ENCODE measurements at regions not wholly inside any gene's neighbourhood (a gene's known extent, or its start where the extent isn't known, plus 50 kb on each side); places are given as distances from the start of the nearest gene placed in this dataset.

DNA sequence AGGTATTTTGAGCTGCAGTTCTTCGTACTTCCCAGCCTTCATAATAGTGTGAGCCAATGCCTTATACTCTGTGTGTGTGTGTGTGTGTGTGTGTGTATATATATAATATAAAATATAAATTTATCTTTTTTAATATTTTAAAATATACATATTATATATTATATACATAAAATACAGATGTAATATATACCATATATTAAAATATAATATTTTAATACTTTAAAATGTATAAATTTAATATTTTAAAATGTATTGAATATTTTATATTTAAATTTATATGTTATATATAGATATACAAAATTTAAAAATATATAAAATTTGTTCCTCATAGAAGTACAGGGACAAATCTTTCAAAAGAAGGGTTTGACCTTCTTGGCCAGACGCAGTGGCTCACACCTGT, 53.7 kb upstream of the CARD18 start:
- ATAC-seq (no peak), DNase-seq (no peak)
- Histone ChIP-seq H2AFZ (ENCODE audit: low read length) (no peak overlapping the region), H3K4me3 (ENCODE audit: low read length) (no peak overlapping the region), H3K27me3 (ENCODE audit: low read length) (no peaks in the 10 kb centered on the region), H3K79me2 (ENCODE audit: low read length) (no peaks in the 10 kb centered on the region), H4K20me1 (ENCODE audit: low read length) (no peaks in the 10 kb centered on the region), H3K9me3 (ENCODE audit: low read length) (no peaks in the 10 kb centered on the region), H3K9ac (ENCODE audit: low read length) (no peak overlapping the region), H3K4me2 (ENCODE audit: low read length) (no peak overlapping the region), H3K9me2 (replicated peaks; ENCODE audit: low read length) (no peaks in the 10 kb centered on the region), H3K27ac (ENCODE audit: low read length) (no peak overlapping the region), H3K4me1 (ENCODE audit: insufficient read depth, low read length) (no peaks in the 10 kb centered on the region), H3F3A (ENCODE audit: low read length, unreplicated experiment) (no peaks in the 10 kb centered on the region), H3K36me3 (ENCODE audit: low read depth, low read length) (no peaks in the 10 kb centered on the region)
- intact Hi-C loops (cut with micrococcal nuclease): no loop called here
- BruUV-seq (replicated peaks): no TSS peak
- ChIA-PET POLR2A (ENCODE audit: unreplicated experiment) (no interaction called here), CTCF (no interaction called here)
- no peak for TF ChIP-seq EZH2 (IDR thresholded peaks at IDR 0.05; ENCODE audit: low read length, unreplicated experiment)
- TF ChIP-seq EZH2phosphoT487 (IDR thresholded peaks at IDR 0.05; ENCODE audit: borderline replicate concordance, low read length): no peak
- TF ChIP-seq CTCF (conservative IDR thresholded peaks at IDR 0.05; ENCODE audit: low read depth, low read length): no peak

GRCh38 chr11:105192115-105192514, 52.5 kb upstream of the CARD18 start:
- H3K4me1 ChIP-seq (ENCODE audit: insufficient read depth, low read length): no peaks in the 10 kb centered on the region
- no peak overlapping the region for H3K9ac ChIP-seq (ENCODE audit: low read length)
- H3K4me2 ChIP-seq (ENCODE audit: low read length): no peak overlapping the region
- H3K36me3 ChIP-seq (ENCODE audit: low read depth, low read length): no peaks in the 10 kb centered on the region
- H4K20me1 ChIP-seq (ENCODE audit: low read length): no peaks in the 10 kb centered on the region
- POLR2A ChIA-PET (ENCODE audit: unreplicated experiment): no interaction called here
- H2AFZ ChIP-seq (ENCODE audit: low read length): no peak overlapping the region
- no peaks in the 10 kb centered on the region for H3K27me3 ChIP-seq (ENCODE audit: low read length)
- no peaks in the 10 kb centered on the region for H3K9me3 ChIP-seq (ENCODE audit: low read length)
- no peaks in the 10 kb centered on the region for H3F3A ChIP-seq (ENCODE audit: low read length, unreplicated experiment)
- ATAC-seq: no peak
- TF ChIP-seq EZH2phosphoT487 (IDR thresholded peaks at IDR 0.05; ENCODE audit: borderline replicate concordance, low read length) (no peak), EZH2 (IDR thresholded peaks at IDR 0.05; ENCODE audit: low read length, unreplicated experiment) (no peak), CTCF (conservative IDR thresholded peaks at IDR 0.05; ENCODE audit: low read depth, low read length) (no peak)
- no peak overlapping the region for H3K4me3 ChIP-seq (ENCODE audit: low read length)
- no peaks in the 10 kb centered on the region for H3K79me2 ChIP-seq (ENCODE audit: low read length)
- DNase-seq: no peak
- H3K9me2 ChIP-seq (replicated peaks; ENCODE audit: low read length): no peaks in the 10 kb centered on the region
- no peak overlapping the region for H3K27ac ChIP-seq (ENCODE audit: low read length)
- BruUV-seq (replicated peaks): no TSS peak
- intact Hi-C loops (cut with micrococcal nuclease): no loop called here
- CTCF ChIA-PET: no interaction called here

- Histone ChIP-seq H3K9me2 (replicated peaks; ENCODE audit: low read length) (no peaks in the 10 kb centered on the region), H3K36me3 (ENCODE audit: low read depth, low read length) (no peaks in the 10 kb centered on the region), H3K27ac (ENCODE audit: low read length) (no peak overlapping the region), H3K79me2 (ENCODE audit: low read length) (no peaks in the 10 kb centered on the region), H2AFZ (ENCODE audit: low read length) (no peak overlapping the region), H3K4me3 (ENCODE audit: low read length) (no peak overlapping the region), H3K9me3 (ENCODE audit: low read length) (no peaks in the 10 kb centered on the region), H3F3A (ENCODE audit: low read length, unreplicated experiment) (no peaks in the 10 kb centered on the region), H3K4me2 (ENCODE audit: low read length) (no peak overlapping the region), H4K20me1 (ENCODE audit: low read length) (no peaks in the 10 kb centered on the region), H3K4me1 (ENCODE audit: insufficient read depth, low read length) (no peaks in the 10 kb centered on the region), H3K9ac (ENCODE audit: low read length) (no peak overlapping the region), H3K27me3 (ENCODE audit: low read length) (no peaks in the 10 kb centered on the region)
- CTCF ChIA-PET: no interaction called here
- POLR2A ChIA-PET (ENCODE audit: unreplicated experiment): no interaction called here
- no TSS peak for BruUV-seq (replicated peaks)
- intact Hi-C loops (cut with micrococcal nuclease): no loop called here
- ATAC-seq: no peak
- TF ChIP-seq EZH2phosphoT487 (IDR thresholded peaks at IDR 0.05; ENCODE audit: borderline replicate concordance, low read length): no peak
- no peak for TF ChIP-seq CTCF (conservative IDR thresholded peaks at IDR 0.05; ENCODE audit: low read depth, low read length)
- TF ChIP-seq EZH2 (IDR thresholded peaks at IDR 0.05; ENCODE audit: low read length, unreplicated experiment): no peak
- no peak for DNase-seq
Measured at GRCh38 chr11:105189581-105189980, 50.0 kb upstream of the CARD18 start.

Data from PC-3 (cell line).